Adipocyte (in vitro differentiated cells): ENCODE measurements at regions not wholly inside any gene's neighbourhood (a gene's known extent, or its start where the extent isn't known, plus 50 kb on each side); places are given as distances from the start of the nearest gene placed in this dataset.

ENCODE experiments used
- DNase-seq: peaks from one replicate; pipeline ENCODE4 v3.0.0-alpha.2; 2015; ENCODE audit warnings: low read depth
- H3K27me3 ChIP-seq: replicated peaks from 2 replicates; pipeline ENCODE4 v1.7.0; 2013; ENCODE audit warnings: mild to moderate bottlenecking, low read length, moderate library complexity; ENCODE audit not compliant: control insufficient read depth, insufficient read depth
- H3K36me3 ChIP-seq: 2 replicates; pipeline ENCODE4 v1.7.0; 2013; ENCODE audit warnings: low read length, mild to moderate bottlenecking, moderate library complexity; ENCODE audit not compliant: control insufficient read depth, insufficient read depth, severe bottlenecking
- H3K4me1 ChIP-seq: 2 replicates; pipeline ENCODE4 v1.7.0; 2013; ENCODE audit warnings: mild to moderate bottlenecking, low read length, moderate library complexity; ENCODE audit not compliant: control insufficient read depth, insufficient read depth
- H3K4me3 ChIP-seq: 2 replicates; pipeline ENCODE4 v1.7.0; 2013; ENCODE audit warnings: mild to moderate bottlenecking, low read length, moderate library complexity
- H3K9ac ChIP-seq: 2 replicates; pipeline ENCODE4 v1.7.0; 2013; ENCODE audit warnings: mild to moderate bottlenecking, low read length, moderate library complexity
- H3K9me3 ChIP-seq: 2 replicates; pipeline ENCODE4 v1.7.0; 2013; ENCODE audit warnings: mild to moderate bottlenecking, low read length, moderate library complexity; ENCODE audit not compliant: control insufficient read depth

- Histone ChIP-seq H3K9me3 (peaks cover 22% of the 10 kb centered on the region), H3K27me3 (no peaks in the 10 kb centered on the region), H3K4me3 (no peak overlapping the region), H3K9ac (no peak overlapping the region), H3K4me1 (peaks cover 5% of the 10 kb centered on the region), H3K36me3 (no peaks in the 10 kb centered on the region)
- DNase-seq, result no peak
Observed at GRCh38 chr5:159475026-159475425, 144.7 kb upstream of the IL12B start.

- no peaks in the 10 kb centered on the region for H3K4me1 ChIP-seq
- no peaks in the 10 kb centered on the region for H3K36me3 ChIP-seq
- H3K27me3 ChIP-seq, result peaks cover 3% of the 10 kb centered on the region
- no peak for DNase-seq
- no peak overlapping the region for H3K4me3 ChIP-seq
- H3K9me3 ChIP-seq, result peaks cover 22% of the 10 kb centered on the region
- no peak overlapping the region for H3K9ac ChIP-seq
Observed at GRCh38 chr5:159478950-159479349, 148.7 kb upstream of the IL12B start.

GRCh38 chr5:159480849-159481248 is 150.6 kb upstream of the IL12B start:
- DNase-seq, result no peak
- no peaks in the 10 kb centered on the region for H3K36me3 ChIP-seq
- peaks cover 4% of the 10 kb centered on the region for H3K9me3 ChIP-seq
- no peak overlapping the region for H3K4me3 ChIP-seq
- H3K4me1 ChIP-seq, result no peaks in the 10 kb centered on the region
- H3K27me3 ChIP-seq, result peaks cover 3% of the 10 kb centered on the region
- H3K9ac ChIP-seq, result no peak overlapping the region

- H3K9ac ChIP-seq, result no peak overlapping the region
- H3K36me3 ChIP-seq, result no peaks in the 10 kb centered on the region
- H3K9me3 ChIP-seq, result no peaks in the 10 kb centered on the region
- H3K27me3 ChIP-seq, result peaks cover 3% of the 10 kb centered on the region
- H3K4me1 ChIP-seq, result no peaks in the 10 kb centered on the region
- no peak for DNase-seq
- no peak overlapping the region for H3K4me3 ChIP-seq
Observed at GRCh38 chr5:159481751-159482150, 151.5 kb upstream of the IL12B start.

DNA sequence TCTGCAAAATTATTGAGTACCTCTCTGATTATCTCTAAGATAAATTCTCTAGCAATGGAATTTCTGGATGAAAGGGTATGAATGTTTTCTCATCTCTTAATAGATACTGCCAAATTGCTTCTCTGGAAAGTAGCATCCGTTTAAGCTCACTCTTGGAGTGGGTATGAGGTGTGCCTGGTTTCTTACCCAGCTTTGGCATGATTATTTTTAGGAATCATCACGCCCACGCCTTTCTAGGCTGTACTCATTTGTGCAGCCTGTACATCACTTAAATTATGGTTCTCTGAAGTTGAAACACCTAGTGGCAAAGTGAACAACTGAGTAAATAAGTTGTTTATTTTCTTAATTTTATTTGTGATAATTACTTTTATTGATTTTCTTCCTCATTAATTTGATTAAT is 156.5 kb upstream of the IL12B start:
- peaks cover 5% of the 10 kb centered on the region for H3K27me3 ChIP-seq
- DNase-seq, result no peak
- H3K9me3 ChIP-seq, result peaks cover under 1% of the 10 kb centered on the region
- no peaks in the 10 kb centered on the region for H3K4me1 ChIP-seq
- no peak overlapping the region for H3K9ac ChIP-seq
- no peak overlapping the region for H3K4me3 ChIP-seq
- no peaks in the 10 kb centered on the region for H3K36me3 ChIP-seq

DNA sequence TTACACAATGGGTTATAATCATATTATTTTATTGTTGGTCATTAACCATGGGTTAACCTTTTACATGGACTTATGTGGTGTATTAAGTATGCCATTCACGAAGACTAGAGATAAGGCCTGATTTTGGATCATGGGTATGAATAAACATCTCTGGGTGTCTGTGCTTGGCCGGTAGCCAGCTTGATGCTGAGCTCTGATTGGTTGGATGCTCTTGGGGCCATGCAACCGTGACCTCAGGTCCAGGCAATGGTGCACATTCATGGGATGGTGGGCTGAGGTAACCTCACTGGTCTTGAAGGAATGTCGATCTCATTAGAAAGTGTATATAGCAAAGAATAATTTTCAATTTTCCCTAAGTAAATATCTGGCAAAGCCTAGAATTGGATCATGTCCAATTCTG is 158.2 kb upstream of the IL12B start:
- Histone ChIP-seq H3K4me1 (no peaks in the 10 kb centered on the region), H3K9ac (no peak overlapping the region), H3K36me3 (no peaks in the 10 kb centered on the region), H3K9me3 (peaks cover 5% of the 10 kb centered on the region), H3K27me3 (peaks cover 5% of the 10 kb centered on the region), H3K4me3 (no peak overlapping the region)
- DNase-seq, result no peak

DNA sequence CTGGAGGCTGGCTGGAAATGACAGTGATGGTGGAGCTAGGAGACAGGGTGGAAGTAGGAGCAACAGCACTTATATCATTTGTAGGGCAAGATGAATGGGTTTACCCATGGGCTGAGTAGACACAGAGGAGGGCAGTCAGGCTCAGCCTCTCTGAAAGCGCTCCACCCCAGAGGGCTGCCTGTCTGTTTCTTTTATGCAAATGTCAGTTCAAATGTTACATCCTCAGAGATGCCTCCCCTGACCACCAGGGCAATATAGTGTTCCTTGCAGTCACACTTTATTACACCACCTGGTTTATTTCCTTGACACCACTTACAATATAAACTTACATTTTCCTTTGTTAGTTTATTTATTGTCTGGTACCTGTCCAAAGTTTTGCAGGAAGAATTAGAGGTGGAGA is 159.5 kb upstream of the IL12B start:
- no peak overlapping the region for H3K9ac ChIP-seq
- no peak for DNase-seq
- peaks cover 5% of the 10 kb centered on the region for H3K9me3 ChIP-seq
- no peaks in the 10 kb centered on the region for H3K36me3 ChIP-seq
- H3K4me3 ChIP-seq, result no peak overlapping the region
- no peaks in the 10 kb centered on the region for H3K4me1 ChIP-seq
- peaks cover 10% of the 10 kb centered on the region for H3K27me3 ChIP-seq

- peak; percentile 7 for DNase-seq
- H3K36me3 ChIP-seq, result no peaks in the 10 kb centered on the region
- peaks cover 10% of the 10 kb centered on the region for H3K27me3 ChIP-seq
- H3K4me3 ChIP-seq, result no peak overlapping the region
- H3K4me1 ChIP-seq, result no peaks in the 10 kb centered on the region
- H3K9ac ChIP-seq, result no peak overlapping the region
- peaks cover 5% of the 10 kb centered on the region for H3K9me3 ChIP-seq
Observed at GRCh38 chr5:159490507-159490906, 160.2 kb upstream of the IL12B start.

DNA sequence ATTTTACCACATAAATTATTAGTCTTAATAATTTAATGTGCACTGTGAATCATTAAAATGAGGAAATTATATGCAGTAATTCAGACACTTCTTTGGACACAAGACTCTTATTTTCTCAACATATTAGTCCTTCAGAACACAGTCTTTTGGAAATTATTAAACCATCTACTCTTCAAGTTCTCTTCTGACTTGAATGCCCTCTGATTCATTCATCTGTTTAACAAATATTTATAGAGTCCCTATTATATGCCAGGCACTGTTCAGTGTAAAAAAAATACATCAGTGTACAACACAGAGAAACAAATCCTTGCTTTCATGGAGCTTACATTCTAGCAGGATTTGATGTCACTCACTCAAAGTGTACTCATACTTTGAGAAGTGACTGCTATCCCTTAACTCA is 163.4 kb upstream of the IL12B start:
- H3K4me1 ChIP-seq, result no peaks in the 10 kb centered on the region
- no peak overlapping the region for H3K9ac ChIP-seq
- no peak for DNase-seq
- H3K9me3 ChIP-seq, result peaks cover 5% of the 10 kb centered on the region
- peaks cover 15% of the 10 kb centered on the region for H3K27me3 ChIP-seq
- H3K4me3 ChIP-seq, result no peak overlapping the region
- H3K36me3 ChIP-seq, result no peaks in the 10 kb centered on the region

- Histone ChIP-seq H3K9me3 (peaks cover 5% of the 10 kb centered on the region), H3K4me1 (no peaks in the 10 kb centered on the region), H3K9ac (no peak overlapping the region), H3K36me3 (no peaks in the 10 kb centered on the region), H3K4me3 (no peak overlapping the region), H3K27me3 (peaks cover 11% of the 10 kb centered on the region)
- no peak for DNase-seq
Observed at GRCh38 chr5:159496773-159497172, 166.5 kb upstream of the IL12B start.

- H3K36me3 ChIP-seq, result no peaks in the 10 kb centered on the region
- no peak overlapping the region for H3K9ac ChIP-seq
- DNase-seq, result no peak
- peaks cover 11% of the 10 kb centered on the region for H3K27me3 ChIP-seq
- H3K4me3 ChIP-seq, result no peak overlapping the region
- no peaks in the 10 kb centered on the region for H3K4me1 ChIP-seq
- peaks cover 1% of the 10 kb centered on the region for H3K9me3 ChIP-seq
Observed at GRCh38 chr5:159497221-159497620, 166.9 kb upstream of the IL12B start.

DNA sequence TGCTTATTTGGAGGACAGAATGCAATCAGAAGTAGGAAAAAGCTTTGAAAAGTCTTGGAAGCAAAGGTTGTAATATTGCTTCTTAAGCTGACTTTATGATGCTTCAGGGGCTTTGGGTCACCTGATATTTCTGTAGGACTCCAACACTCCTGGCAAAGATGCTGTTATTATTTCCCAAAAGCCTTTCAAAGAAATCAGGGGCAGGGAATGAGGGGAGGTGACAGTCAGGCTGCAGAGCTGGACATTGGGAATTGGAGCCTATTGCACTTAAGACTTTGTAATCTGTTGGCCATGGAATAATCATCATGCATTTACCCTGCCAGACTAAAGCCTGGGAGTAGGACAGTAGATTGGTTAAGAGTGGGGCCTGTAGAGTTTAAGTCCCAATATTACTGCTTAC is 168.3 kb upstream of the IL12B start:
- H3K36me3 ChIP-seq, result no peaks in the 10 kb centered on the region
- H3K4me3 ChIP-seq, result no peak overlapping the region
- DNase-seq, result no peak
- no peaks in the 10 kb centered on the region for H3K9me3 ChIP-seq
- peaks cover under 1% of the 10 kb centered on the region for H3K4me1 ChIP-seq
- H3K9ac ChIP-seq, result no peak overlapping the region
- H3K27me3 ChIP-seq, result peaks cover 11% of the 10 kb centered on the region
